Stomach (tissue), 8 donors: ENCODE measurements at regions not wholly inside any gene's neighbourhood (a gene's known extent, or its start where the extent isn't known, plus 50 kb on each side); places are given as distances from the start of the nearest gene placed in this dataset.

ENCODE experiments used
- DNase-seq, 2 donors: peaks; one replicate each; pipeline versions ENCODE4 v3.0.0 to v3.0.0-alpha.2; 2013 to 2019
- H3K27ac ChIP-seq, 5 donors: fragments of 200-600 bp in 4 of 5; sonication (generic) in 4 of 5; one replicate each; pipeline ENCODE4 v1.5.1; 2013 to 2019; ENCODE audit warnings: mild to moderate bottlenecking in 1 of 5, moderate library complexity in 1 of 5
- H3K27me3 ChIP-seq, 3 donors: fragments of 200-600 bp; sonication (generic); one replicate each; pipeline ENCODE4 v1.5.1; 2017 to 2019; ENCODE audit warnings: mixed run types in 1 of 3
- H3K36me3 ChIP-seq, 4 donors: fragments of 200-600 bp; sonication (generic); 1 replicate in 3 of 4; 2 replicates in 1 of 4; pipeline ENCODE4 v1.5.1; 2016 to 2019
- H3K4me1 ChIP-seq, 4 donors: fragments of 200-600 bp; sonication (generic); one replicate each; pipeline ENCODE4 v1.5.1; 2016 to 2019
- H3K4me3 ChIP-seq, 4 donors: fragments of 200-600 bp; sonication (generic) in 3 of 4; one replicate each; pipeline ENCODE4 v1.5.1; 2016 to 2019; ENCODE audit warnings: mild to moderate bottlenecking in 1 of 4
- H3K9me3 ChIP-seq, 4 donors: fragments of 200-600 bp; sonication (generic); one replicate each; pipeline ENCODE4 v1.5.1; 2016 to 2019
- EP300 ChIP-seq: sonication (generic); formaldehyde crosslinking; IDR thresholded peaks from one replicate; pipeline ENCODE4 v1.6.1; 2017; ENCODE audit warnings: antibody characterized with exemption
- POLR2A ChIP-seq, 4 donors: fragments of 450-650 bp; IDR thresholded peaks; one replicate each; pipeline ENCODE4 v1.6.1; 2016; ENCODE audit warnings: antibody characterized with exemption in 4 of 4, control low read depth in 2 of 4, mild to moderate bottlenecking in 1 of 4, moderate library complexity in 1 of 4
- POLR2AphosphoS5 ChIP-seq, 3 donors: sonication (generic); formaldehyde crosslinking; IDR thresholded peaks; one replicate each; pipeline ENCODE4 v1.6.1; 2016; ENCODE audit warnings: antibody characterized with exemption in 3 of 3
- WGBS, 5 donors: extraction: QIAGEN DNeasy Blood & Tissue Kit in 3 of 5; methylation state at CpG; one replicate each; pipeline versions ENCODE4 v1.1.5 to v1.1.7; 2013 to 2018; 5-methylcytosine and 5-hydroxymethylcytosine counted together
- intact Hi-C: fragments of 100-400 bp; cut with DNase I; formaldehyde crosslinking; loops from one replicate; pipeline ENCODE4 v1.15.1; 2023; ENCODE audit warnings: low total_unique reads
- TF ChIP-seq, protein P1 (sequence below), 7 experiments: fragments of 450-650 bp in 4 of 7; fragments of 200-600 bp in 3 of 7; sonication (generic) in 3 of 7; IDR thresholded peaks; one replicate each; pipeline ENCODE4 v1.5.1; 2016 to 2019; ENCODE audit warnings: antibody characterized with exemption in 7 of 7, control low read depth in 2 of 7, mild to moderate bottlenecking in 1 of 7
- donor health status: healthy with polysubstance abuse.
- donor health status: Bipolar disorder and iron deficiency.
- donor health status: healthy.

DNA sequence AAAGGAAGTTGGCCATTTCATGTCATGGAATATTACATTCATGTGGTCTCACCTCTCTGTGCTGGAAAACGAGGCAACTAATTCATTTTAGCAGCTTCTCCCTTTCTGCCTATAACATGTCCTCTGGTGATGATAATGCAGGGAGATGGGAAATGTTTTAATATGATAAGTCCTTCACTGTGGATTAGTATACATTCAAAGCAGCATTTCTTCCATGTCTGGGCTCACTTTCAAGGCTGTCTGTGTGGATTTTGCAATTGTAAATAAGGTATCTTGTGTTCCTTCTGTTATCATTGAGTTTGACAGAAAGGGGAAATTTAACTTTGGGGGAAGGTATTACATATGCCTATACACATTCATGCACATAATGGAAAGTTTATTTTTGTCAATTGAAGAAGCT lies 374.7 kb upstream of the DAB1 start:
- H3K9me3 ChIP-seq: no peaks in the 10 kb centered on the region
- 37 to 53% (median 46%) methylated on average over 1 of the region's 1 CpG for WGBS, 5 donors
- no peaks in the 10 kb centered on the region for H3K27me3 ChIP-seq
- H3K27ac ChIP-seq: no peak overlapping the region
- no peak overlapping the region for H3K4me3 ChIP-seq
- TF ChIP-seq POLR2A (IDR thresholded peaks at IDR 0.05) (no peak), POLR2AphosphoS5 (IDR thresholded peaks at IDR 0.05) (no peak), EP300 (no peak)
- TF ChIP-seq, protein P1, sequence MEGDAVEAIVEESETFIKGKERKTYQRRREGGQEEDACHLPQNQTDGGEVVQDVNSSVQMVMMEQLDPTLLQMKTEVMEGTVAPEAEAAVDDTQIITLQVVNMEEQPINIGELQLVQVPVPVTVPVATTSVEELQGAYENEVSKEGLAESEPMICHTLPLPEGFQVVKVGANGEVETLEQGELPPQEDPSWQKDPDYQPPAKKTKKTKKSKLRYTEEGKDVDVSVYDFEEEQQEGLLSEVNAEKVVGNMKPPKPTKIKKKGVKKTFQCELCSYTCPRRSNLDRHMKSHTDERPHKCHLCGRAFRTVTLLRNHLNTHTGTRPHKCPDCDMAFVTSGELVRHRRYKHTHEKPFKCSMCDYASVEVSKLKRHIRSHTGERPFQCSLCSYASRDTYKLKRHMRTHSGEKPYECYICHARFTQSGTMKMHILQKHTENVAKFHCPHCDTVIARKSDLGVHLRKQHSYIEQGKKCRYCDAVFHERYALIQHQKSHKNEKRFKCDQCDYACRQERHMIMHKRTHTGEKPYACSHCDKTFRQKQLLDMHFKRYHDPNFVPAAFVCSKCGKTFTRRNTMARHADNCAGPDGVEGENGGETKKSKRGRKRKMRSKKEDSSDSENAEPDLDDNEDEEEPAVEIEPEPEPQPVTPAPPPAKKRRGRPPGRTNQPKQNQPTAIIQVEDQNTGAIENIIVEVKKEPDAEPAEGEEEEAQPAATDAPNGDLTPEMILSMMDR (IDR thresholded peaks at IDR 0.05): no peak
- H3K36me3 ChIP-seq: no peaks in the 10 kb centered on the region
- intact Hi-C loops: no loop called here
- DNase-seq: no peak
- peaks cover 0 to 4% (median 0%) of the 10 kb centered on the region in 4 donors for H3K4me1 ChIP-seq

DNA sequence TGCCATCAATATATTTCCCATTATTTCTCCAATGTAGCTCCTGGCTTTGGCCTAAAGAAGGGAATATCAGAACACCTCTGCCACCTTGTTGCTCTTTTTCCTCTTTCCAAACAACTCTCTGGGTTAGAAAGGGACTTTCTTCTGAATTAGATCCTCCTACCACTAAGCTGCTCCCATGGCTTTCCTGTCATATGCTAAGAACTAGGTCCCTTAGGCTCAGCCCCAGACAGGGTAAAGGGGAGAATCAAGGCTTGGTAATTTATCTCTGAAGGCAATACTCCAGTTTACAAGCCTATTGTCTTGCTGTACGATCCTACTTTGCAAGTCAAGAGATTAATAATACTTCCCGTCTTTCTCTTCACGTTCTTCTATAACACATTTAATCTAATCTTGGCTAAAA lies 373.2 kb upstream of the DAB1 start:
- DNase-seq: no peak
- no peak overlapping the region for H3K27ac ChIP-seq
- 37 to 49% (median 39%) methylated on average over 3 of the region's 3 CpGs for WGBS, 5 donors
- no peaks in the 10 kb centered on the region for H3K9me3 ChIP-seq
- TF ChIP-seq POLR2AphosphoS5 (IDR thresholded peaks at IDR 0.05) (no peak), EP300 (no peak), POLR2A (IDR thresholded peaks at IDR 0.05) (no peak)
- TF ChIP-seq, protein P1 (IDR thresholded peaks at IDR 0.05): no peak
- intact Hi-C loops: no loop called here
- H3K36me3 ChIP-seq: no peaks in the 10 kb centered on the region
- H3K4me3 ChIP-seq: no peak overlapping the region
- H3K4me1 ChIP-seq: peaks cover 0 to 4% (median 0%) of the 10 kb centered on the region in 4 donors
- no peaks in the 10 kb centered on the region for H3K27me3 ChIP-seq

DNA sequence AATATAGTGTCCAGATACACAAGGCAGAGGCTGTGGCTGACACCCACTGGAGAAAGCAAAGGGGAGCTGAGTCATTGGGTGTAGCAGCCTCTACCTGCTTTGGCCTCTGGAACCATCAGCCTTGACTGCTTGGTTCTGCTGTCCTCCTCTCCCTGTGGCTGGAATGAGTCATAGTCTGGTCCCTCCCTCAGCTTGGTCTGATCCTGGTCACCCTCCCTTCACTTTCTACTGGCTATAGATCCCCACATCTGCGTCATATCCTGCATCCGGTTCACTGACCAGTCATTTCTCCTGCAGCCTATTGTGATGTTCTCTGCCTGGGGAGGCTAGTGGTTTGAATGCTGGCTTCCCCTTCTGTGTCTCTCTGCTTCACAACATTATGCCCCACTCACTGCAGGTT lies 372.8 kb upstream of the DAB1 start:
- Histone ChIP-seq H3K27me3 (no peaks in the 10 kb centered on the region), H3K4me1 (peaks cover 0 to 4% (median 0%) of the 10 kb centered on the region in 4 donors), H3K36me3 (no peaks in the 10 kb centered on the region), H3K4me3 (no peak overlapping the region), H3K9me3 (no peaks in the 10 kb centered on the region), H3K27ac (no peak overlapping the region)
- WGBS, 5 donors: 51 to 90% (median 74%) methylated on average over 2 of the region's 2 CpGs
- no peak for TF ChIP-seq POLR2A (IDR thresholded peaks at IDR 0.05)
- no peak for TF ChIP-seq POLR2AphosphoS5 (IDR thresholded peaks at IDR 0.05)
- TF ChIP-seq EP300: no peak
- TF ChIP-seq, protein P1 (IDR thresholded peaks at IDR 0.05): no peak
- intact Hi-C loops: no loop called here
- DNase-seq: no peak

DNA sequence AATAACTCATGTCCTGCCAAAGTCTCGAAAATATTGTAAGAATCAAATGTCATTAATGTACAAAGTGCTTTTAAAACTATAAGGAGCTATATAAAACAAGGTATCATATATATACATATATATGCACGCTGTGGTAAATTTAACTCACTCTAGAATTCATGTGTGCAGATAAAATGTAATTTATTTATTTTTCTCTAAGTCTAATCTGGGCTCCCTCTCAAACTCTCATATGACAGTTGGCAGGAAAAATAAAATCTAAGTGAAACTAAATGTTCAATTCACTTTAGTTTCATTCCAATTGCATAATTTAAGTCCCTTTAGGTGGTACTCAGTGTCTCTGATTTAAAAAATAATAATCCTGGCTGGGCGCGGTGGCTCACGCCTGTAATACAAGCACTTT lies 372.0 kb upstream of the DAB1 start:
- Histone ChIP-seq H3K4me1 (peaks cover 0 to 4% (median 0%) of the 10 kb centered on the region in 4 donors), H3K27ac (no peak overlapping the region), H3K9me3 (no peaks in the 10 kb centered on the region), H3K36me3 (no peaks in the 10 kb centered on the region), H3K4me3 (no peak overlapping the region), H3K27me3 (no peaks in the 10 kb centered on the region)
- WGBS, 5 donors: 77 to 85% (median 79%) methylated on average over 5 of the region's 5 CpGs
- intact Hi-C loops: no loop called here
- no peak for TF ChIP-seq EP300
- TF ChIP-seq, protein P1 (IDR thresholded peaks at IDR 0.05): no peak
- no peak for TF ChIP-seq POLR2AphosphoS5 (IDR thresholded peaks at IDR 0.05)
- TF ChIP-seq POLR2A (IDR thresholded peaks at IDR 0.05): no peak
- DNase-seq: no peak
